NCI-H345 (cell line): ENCODE measurements at regions not wholly inside any gene's neighbourhood (a gene's known extent, or its start where the extent isn't known, plus 50 kb on each side); places are given as distances from the start of the nearest gene placed in this dataset.
A peak's percentile ranks its signal among the peaks of the same experiment; 100 is the strongest.
"Not testable (repeated sequence)": the region's sequence is repeated elsewhere in the genome, so short reads cannot be mapped to it uniquely, and the experiment has no call there.

Experiments used
- DNase-seq: peaks from one replicate; lab custom pipeline; 2025; lab: John Stamatoyannopoulos, UW

GRCh38 chr2:237196409-237196808 is 110.7 kb downstream of the COPS8 start:
- no peak for DNase-seq

- DNase-seq = peak; percentile 81
These were observed 111.4 kb downstream of the COPS8 start for GRCh38 chr2:237196866-237197618.

- no peak for DNase-seq
These were observed 112.6 kb downstream of the COPS8 start for GRCh38 chr2:237198164-237198855.

DNA sequence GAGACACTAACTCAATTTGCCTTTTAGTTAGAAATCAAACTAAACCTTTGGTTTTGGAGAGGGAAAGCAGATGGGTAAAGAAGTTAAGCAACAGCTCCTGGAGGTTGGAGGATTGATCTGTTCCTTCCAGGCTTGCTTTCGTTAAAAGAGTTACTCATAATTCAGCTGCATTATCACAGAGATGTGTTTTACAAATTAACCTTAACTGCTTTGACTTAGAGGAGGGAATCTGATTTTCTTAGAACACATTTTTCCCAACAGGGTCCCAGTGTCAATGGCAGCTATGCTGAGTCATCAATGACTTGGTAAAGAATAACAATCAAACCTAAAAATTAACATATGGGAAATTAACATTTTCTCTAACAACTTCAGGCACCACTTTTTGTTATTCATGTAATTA is 113.4 kb downstream of the COPS8 start:
- DNase-seq = no peak

GRCh38 chr2:237199577-237199976 is 113.9 kb downstream of the COPS8 start:
- no peak for DNase-seq

DNA sequence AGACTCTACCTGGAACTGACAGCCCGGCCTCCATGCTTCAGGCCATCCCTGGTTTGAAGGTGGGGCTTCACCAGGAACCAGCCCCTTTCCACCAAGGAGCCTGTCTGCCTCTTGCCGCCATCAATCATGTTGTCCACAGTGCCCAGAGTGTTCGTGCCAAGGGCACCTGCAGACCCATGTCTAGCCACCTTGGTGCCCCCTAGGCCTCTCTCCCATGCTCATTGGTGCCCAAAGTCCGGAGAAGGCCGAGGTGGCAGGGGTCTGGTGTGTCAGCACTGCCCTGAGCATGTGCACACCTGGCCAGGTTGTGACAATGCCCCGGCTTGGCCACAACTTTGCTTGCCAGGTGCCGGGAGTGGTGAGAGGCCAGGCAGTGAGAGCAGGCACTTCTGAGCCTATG is 114.8 kb downstream of the COPS8 start:
- DNase-seq = no peak

- no peak for DNase-seq
These were observed 116.0 kb downstream of the COPS8 start for GRCh38 chr2:237201461-237202287.

GRCh38 chr2:237202288-237203030 is 116.8 kb downstream of the COPS8 start:
- DNase-seq = no peak

DNA sequence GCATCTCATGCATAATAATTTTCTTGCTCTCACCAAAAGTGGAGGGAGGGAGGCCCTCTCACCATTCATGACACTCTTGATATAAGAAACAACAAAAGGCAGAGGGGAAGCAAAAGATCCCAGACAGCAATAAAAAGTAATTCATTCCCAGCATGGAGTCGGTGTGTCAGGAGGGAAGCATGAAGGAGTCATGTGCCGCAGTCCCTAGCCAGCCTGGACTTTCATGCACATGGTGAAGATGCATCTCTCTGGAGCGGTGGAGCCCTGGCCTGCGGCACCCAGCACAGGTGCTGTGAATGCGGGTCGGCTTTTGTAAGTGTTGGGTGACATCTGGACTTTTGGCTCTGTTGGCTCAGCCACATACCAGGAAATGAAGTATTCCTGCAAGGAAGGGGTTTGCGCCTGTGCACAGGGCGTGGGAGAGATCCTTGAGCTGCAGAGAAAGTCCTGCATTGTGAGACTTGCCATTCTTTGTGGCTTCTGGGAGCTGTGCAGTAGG is 119.4 kb downstream of the COPS8 start:
- no peak for DNase-seq

GRCh38 chr2:237205561-237205971 is 119.9 kb downstream of the COPS8 start:
- DNase-seq = no peak

DNA sequence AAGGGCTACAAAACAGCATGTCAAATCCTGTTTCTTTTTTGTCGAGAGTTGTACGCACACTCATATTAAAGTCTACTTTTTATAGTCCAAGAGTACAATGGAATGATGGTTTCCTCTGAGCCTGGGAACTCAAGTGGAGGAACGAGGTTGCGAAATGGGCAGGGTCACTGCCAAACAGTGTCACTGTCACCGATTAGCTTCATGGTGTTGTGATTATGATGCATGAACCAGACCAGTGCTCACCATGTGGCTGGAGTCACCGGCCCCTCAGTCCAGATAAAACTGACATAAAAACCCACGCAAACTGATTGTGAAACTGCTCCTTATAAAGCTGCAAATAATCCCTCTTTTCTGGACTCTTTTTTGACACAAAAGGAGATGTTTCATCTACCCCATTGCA is 122.0 kb downstream of the COPS8 start:
- no peak for DNase-seq

DNA sequence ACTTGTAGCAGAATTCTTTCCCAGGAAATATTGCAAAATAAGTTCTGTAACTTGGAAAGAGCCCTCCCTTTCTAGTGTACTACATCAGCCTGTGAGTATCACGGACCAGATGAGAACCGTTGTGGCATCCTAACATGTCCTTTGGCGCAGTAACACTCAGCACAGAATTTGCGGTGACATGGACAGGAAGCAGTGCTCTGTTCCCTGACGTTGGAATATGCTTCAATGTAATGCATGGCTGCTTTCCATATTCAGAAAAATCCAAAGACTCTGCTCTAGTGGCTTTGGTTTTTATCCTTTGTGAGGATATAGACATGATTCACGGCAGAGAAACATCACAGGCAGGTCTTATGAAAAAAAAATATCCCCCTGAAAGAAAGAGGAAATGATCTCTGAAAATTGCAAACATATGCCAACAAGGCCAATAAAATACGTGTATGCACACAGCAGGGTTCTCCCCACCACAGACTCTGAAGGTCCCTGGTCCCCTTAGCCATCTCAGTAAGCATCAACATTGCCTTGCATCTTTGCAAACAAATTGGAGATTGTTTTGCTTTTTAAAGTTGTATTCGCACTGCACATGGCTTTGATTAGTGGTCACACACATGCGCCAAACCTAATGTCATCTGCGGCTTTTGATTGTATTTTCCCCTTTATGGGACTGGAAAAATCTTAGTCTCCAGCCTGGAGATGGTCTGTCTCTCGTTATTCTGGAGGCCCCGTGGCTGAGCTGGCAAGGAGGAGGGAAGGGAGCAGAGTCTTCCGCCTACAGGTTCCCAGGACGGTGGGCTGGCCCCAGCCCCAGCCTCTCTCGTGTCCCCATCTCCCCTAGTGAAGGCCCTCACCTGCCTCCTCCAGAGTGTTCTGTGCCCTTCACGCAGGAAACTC is 122.9 kb downstream of the COPS8 start:
- no peak for DNase-seq

- DNase-seq = no peak
These were observed 124.2 kb downstream of the COPS8 start for GRCh38 chr2:237209885-237210284.

- no peak for DNase-seq
These were observed 124.6 kb downstream of the COPS8 start for GRCh38 chr2:237210297-237210696.

GRCh38 chr2:237210763-237211162 is 125.1 kb downstream of the COPS8 start:
- no peak for DNase-seq

DNA sequence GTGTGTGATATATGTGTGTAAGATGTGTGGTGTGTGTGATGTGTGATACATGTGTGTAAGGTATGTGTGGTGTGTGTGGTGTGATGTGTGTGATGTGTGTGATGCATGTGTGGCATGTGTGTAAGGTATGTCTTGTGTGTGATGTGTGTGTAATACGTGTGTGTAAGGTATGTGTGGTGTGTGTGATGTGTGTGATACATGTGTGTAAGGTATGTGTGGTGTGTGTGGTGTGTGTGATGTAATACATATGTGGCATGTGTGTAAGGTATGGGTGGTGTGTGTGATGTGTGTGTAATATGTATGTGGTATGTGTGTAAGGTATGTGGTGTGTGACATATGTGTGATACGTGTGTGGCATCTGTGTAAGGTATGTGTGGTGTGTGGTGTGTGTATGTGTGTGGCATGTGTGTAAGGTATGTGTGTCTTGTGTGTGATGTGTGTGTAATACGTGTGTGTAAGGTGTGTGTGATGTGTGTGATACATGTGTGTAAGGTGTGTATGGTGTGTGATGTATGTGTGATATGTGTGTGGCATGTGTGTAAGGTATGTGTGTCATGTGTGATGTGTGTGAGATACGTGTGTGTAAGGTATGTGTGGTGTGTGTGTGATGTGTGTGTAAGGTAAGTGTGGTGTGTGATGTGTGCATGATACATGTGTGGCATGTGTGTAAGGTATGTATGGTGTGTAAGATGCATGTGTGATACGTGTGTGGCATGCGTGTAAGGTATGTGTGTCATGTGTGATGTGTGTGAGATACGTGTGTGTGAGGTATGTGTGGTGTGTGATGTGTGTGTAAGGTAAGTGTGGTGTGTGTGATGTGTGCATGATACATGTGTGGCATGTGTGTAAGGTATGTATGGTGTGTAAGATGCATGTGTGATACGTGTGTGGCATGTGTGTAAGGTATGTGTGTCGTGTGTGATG is 126.9 kb downstream of the COPS8 start:
- not testable (repeated sequence) for DNase-seq

GRCh38 chr2:237213315-237214022 is 127.8 kb downstream of the COPS8 start:
- DNase-seq = no peak

DNA sequence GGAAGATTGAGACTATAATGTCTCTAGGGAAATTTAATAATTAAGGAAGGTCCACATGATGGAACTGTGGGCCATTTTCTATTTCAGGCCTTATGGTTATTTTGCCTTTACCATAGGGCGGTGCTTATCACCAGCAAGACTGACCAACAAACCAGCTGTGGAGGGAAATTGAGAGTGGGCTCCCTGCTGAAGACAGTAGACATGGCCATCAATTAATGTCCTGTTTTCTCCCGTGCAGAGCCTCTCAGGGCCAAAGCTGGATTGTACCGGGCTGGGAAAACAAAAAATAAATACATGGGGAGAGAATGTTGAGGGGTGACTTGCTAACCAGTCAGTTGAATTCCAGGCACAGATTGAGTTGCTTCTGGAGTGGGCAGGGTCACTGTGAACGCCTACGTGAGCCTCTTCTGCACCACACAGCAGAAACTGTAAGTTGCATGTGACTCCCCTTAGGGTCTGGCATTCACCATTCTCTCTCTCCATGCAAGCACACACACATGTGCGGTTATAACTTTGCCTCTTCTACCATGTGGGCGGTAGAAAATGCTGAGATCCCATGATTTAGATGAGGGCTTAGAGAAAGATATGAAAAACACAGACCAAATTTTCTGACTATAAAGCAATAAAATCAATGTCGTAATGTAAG is 128.5 kb downstream of the COPS8 start:
- no peak for DNase-seq

DNA sequence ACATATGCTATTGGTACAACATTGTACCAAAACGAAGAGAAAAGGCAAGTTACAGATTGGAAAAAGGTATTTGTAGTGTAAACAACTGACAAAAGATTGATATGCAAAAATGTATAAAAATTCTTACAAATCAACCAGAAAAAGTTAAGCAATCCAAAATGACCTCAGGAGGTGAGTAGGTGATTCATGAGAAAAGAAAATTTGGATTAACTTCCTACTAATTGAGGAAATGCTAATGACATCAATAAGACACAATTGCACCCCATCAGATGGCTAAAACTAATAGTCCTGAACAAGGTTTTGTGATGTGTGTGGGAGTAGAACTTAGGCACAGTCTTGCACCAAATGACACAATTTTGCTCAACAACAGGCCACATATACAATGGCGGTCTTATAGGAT is 129.3 kb downstream of the COPS8 start:
- DNase-seq = no peak
